HPDE6-E6E7 (cell line): ENCODE measurements at regions not wholly inside any gene's neighbourhood (a gene's known extent, or its start where the extent isn't known, plus 50 kb on each side); places are given as distances from the start of the nearest gene placed in this dataset.
"Not testable (repeated sequence)": the region's sequence is repeated elsewhere in the genome, so short reads cannot be mapped to it uniquely, and the experiment has no call there.

Experiments used
- DNase-seq: peaks from one replicate; pipeline ENCODE4 v3.0.0; 2011; ENCODE audit warnings: missing footprints; ENCODE audit errors: extremely low spot score

- no peak for DNase-seq
Observed at GRCh38 chr18:28288784-28289183, 111.9 kb upstream of the CDH2 start.

DNA sequence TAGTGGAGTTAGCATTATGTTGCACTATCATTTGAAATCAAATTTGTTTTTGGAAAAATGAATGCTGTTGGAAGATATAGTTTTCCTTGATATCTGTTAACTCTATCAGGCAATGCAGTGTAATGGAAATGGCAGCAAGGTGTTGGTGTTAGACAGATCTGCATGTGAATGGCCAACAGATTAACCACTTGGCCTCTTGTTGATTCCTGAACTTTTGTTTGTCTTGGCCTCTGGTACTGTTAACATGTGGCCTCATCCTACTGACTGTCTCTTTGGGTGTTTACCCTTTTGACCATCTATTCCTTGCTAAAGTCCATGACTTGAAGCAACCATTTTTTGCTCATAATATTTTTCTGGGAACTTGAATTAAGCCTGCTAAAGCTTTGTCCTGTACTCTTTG lies 110.2 kb upstream of the CDH2 start:
- DNase-seq = no peak

GRCh38 chr18:28284132-28284531 lies 107.2 kb upstream of the CDH2 start:
- peak; percentile 11 for DNase-seq

DNA sequence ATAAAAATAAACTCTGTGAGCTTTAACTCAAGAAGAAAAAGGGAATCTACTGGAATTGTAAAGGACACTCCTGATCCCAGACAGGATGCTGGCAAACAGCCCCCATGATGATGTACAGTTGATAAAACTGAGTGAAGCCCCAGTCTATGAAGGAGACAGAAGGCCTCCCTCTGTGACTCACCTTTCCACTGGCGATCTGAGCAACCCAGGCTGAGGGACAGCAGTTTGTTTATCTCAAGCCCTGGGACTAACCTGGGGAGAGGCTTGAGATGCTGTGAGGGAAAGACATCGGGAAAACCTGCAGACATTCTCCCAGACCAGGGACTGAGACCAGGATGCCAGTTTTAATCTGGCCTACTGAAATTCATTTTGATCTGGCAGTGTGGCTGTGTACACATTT lies 104.5 kb upstream of the CDH2 start:
- no peak for DNase-seq

DNA sequence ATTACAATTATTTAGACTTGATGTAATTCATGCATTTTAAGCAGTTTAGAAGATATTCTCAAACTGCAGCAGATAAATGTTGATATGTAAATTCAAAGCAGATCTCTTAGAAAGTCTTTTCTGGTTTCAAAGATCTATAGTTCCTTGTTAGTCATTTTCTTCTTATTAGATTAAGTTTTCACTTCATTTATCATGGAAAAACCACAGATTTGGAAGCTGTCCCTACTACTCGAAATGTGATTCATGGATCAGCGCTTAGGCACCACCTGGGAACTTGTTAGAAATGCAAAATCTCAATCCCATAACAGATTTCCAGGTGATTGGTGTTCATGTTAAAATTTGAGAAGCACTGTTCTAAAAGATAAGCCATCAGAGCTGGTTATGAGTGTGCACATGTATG lies 92.8 kb upstream of the CDH2 start:
- no peak for DNase-seq

GRCh38 chr18:28267878-28268625 lies 91.1 kb upstream of the CDH2 start:
- no peak for DNase-seq

- no peak for DNase-seq
Observed at GRCh38 chr18:28267276-28267675, 90.3 kb upstream of the CDH2 start.

DNA sequence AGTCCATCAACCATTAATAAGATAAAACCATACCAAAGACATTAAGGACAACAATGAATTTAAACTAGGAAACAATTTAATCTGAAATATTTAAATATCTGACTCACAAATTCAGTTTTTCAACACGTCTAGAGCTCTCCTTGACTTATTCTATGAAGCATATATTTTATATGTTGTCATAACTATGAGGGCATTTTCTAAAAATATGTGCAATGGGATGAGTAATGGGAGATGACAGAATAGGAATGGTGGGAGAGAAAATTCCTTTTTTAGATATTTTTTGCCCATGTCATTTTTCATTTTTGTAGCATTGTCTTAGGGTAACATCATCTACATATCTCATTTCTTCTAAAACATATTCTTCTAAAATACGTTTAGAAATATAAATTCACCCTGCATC lies 79.2 kb upstream of the CDH2 start:
- no peak for DNase-seq

DNA sequence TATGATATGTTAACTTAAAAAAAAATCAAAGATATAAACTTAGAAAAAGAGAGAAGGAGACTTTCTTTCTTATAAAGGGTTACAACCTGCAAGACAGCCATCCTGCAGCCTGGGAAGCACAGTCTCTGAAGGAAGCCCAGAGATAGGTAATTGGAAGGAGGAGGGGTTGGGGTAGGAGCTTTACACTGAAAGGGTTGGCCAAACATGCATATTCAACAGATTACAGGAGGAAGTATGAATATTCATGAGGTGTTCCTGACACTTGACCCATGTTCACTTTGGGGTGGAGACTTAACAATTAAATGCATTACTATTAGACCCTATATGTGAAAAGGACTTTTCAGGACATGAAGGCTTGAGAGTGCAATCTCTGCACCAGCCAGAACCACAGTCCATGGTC lies 71.7 kb upstream of the CDH2 start:
- DNase-seq = no peak

GRCh38 chr18:28240626-28241025 lies 63.7 kb upstream of the CDH2 start:
- DNase-seq = not testable (repeated sequence)

DNA sequence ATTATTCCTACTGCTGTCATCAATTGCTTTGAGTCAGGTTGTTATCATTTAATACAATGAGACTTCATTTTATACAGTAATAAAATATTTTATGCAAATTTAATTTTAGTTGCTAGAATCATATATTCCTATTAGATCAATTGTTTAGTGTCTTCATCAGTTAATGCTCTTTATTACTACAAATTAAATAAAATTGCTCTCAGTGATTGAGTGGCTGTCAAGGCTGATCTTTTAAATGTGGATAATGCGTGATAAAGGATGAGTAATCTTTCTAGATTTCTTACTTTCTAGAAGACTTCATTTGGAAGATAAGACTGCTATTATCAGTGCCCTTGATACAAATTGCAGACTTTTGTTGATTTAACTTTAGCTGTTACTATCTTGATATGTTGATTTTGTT lies 59.6 kb upstream of the CDH2 start:
- DNase-seq = no peak
